Uterus (tissue), 2 donors: ENCODE measurements at regions not wholly inside any gene's neighbourhood (a gene's known extent, or its start where the extent isn't known, plus 50 kb on each side); places are given as distances from the start of the nearest gene placed in this dataset.

Experiments used
- POLR2A ChIP-seq, 2 donors: fragments of 450-650 bp; IDR thresholded peaks; one replicate each; pipeline ENCODE4 v1.6.1; 2016; ENCODE audit warnings: antibody characterized with exemption in 2 of 2, mild to moderate bottlenecking in 1 of 2, moderate library complexity in 1 of 2
- TF ChIP-seq, protein P1 (sequence below), 4 experiments: fragments of 200-600 bp in 2 of 4; fragments of 450-650 bp in 2 of 4; sonication (generic) in 2 of 4; IDR thresholded peaks; one replicate each; pipeline ENCODE4 v1.5.1; 2016 to 2019; ENCODE audit warnings: antibody characterized with exemption in 4 of 4, mild to moderate bottlenecking in 2 of 4, moderate library complexity in 1 of 4

DNA sequence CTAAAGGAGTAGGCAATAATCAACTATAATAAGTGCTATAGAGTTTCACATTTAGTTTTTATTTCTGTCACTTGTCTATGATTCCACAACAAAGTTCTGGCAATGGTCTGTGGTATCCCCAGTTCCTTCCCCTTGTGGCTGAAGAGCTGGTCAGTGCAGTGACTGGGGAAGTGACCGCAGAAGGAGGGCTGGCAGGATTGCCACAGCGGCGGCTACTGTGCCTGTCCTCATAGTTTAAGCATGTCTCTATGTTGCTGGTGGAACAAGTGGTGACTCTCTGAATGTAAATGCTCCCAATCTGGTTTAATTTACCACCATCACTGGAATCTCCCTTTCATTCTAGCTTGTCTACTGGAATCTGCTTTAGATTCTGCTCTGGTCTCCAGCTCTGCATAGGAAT, 170.6 kb upstream of the GK2 start:
- TF ChIP-seq, protein P1, sequence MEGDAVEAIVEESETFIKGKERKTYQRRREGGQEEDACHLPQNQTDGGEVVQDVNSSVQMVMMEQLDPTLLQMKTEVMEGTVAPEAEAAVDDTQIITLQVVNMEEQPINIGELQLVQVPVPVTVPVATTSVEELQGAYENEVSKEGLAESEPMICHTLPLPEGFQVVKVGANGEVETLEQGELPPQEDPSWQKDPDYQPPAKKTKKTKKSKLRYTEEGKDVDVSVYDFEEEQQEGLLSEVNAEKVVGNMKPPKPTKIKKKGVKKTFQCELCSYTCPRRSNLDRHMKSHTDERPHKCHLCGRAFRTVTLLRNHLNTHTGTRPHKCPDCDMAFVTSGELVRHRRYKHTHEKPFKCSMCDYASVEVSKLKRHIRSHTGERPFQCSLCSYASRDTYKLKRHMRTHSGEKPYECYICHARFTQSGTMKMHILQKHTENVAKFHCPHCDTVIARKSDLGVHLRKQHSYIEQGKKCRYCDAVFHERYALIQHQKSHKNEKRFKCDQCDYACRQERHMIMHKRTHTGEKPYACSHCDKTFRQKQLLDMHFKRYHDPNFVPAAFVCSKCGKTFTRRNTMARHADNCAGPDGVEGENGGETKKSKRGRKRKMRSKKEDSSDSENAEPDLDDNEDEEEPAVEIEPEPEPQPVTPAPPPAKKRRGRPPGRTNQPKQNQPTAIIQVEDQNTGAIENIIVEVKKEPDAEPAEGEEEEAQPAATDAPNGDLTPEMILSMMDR (IDR thresholded peaks at IDR 0.05), result no peak
- no peak for TF ChIP-seq POLR2A (IDR thresholded peaks at IDR 0.05)
